Activated CD4-positive, alpha-beta T cell treated with anti-CD3 and anti-CD28 coated beads for 1 hour (primary cell): ENCODE measurements at regions not wholly inside any gene's neighbourhood (a gene's known extent, or its start where the extent isn't known, plus 50 kb on each side); places are given as distances from the start of the nearest gene placed in this dataset.

Experiments
- DNase-seq: peaks from one replicate; pipeline ENCODE4 v3.0.0-alpha.2; 2020

GRCh38 chr10:71025535-71025934 lies 137.2 kb upstream of the PCBD1 start:
- DNase-seq: no peak

GRCh38 chr10:71028066-71028465 lies 139.7 kb upstream of the PCBD1 start:
- DNase-seq: no peak

GRCh38 chr10:71029411-71029892 lies 141.1 kb upstream of the PCBD1 start:
- DNase-seq: no peak

- DNase-seq: no peak
Measured at GRCh38 chr10:71029907-71030306, 141.5 kb upstream of the PCBD1 start.

- no peak for DNase-seq
Measured at GRCh38 chr10:71031026-71031425, 142.7 kb upstream of the PCBD1 start.

- DNase-seq: no peak
Measured at GRCh38 chr10:71031603-71032002, 143.2 kb upstream of the PCBD1 start.

GRCh38 chr10:71032887-71033286 lies 144.5 kb upstream of the PCBD1 start:
- no peak for DNase-seq

- DNase-seq: no peak
Measured at GRCh38 chr10:71033396-71033980, 145.1 kb upstream of the PCBD1 start.

GRCh38 chr10:71035511-71036296 lies 147.3 kb upstream of the PCBD1 start:
- DNase-seq: no peak

- DNase-seq: no peak
Measured at GRCh38 chr10:71036297-71036966, 148.1 kb upstream of the PCBD1 start.

GRCh38 chr10:71038091-71038633 lies 149.8 kb upstream of the PCBD1 start:
- DNase-seq: no peak

GRCh38 chr10:71038921-71039320 lies 150.6 kb upstream of the PCBD1 start:
- no peak for DNase-seq

GRCh38 chr10:71039551-71039950 lies 151.2 kb upstream of the PCBD1 start:
- no peak for DNase-seq

GRCh38 chr10:71040343-71040742 lies 152.0 kb upstream of the PCBD1 start:
- no peak for DNase-seq

- DNase-seq: no peak
Measured at GRCh38 chr10:71040846-71041605, 152.7 kb upstream of the PCBD1 start.

GRCh38 chr10:71042216-71042615 lies 153.9 kb upstream of the PCBD1 start:
- no peak for DNase-seq

- no peak for DNase-seq
Measured at GRCh38 chr10:71042699-71043098, 154.3 kb upstream of the PCBD1 start.

GRCh38 chr10:71043858-71044257 lies 155.5 kb upstream of the PCBD1 start:
- DNase-seq: no peak

- DNase-seq: no peak
Measured at GRCh38 chr10:71044720-71045119, 156.4 kb upstream of the PCBD1 start.

GRCh38 chr10:71045204-71045809 lies 156.9 kb upstream of the PCBD1 start:
- no peak for DNase-seq

GRCh38 chr10:71045936-71046335 lies 157.6 kb upstream of the PCBD1 start:
- DNase-seq: no peak

GRCh38 chr10:71046747-71047146 lies 158.4 kb upstream of the PCBD1 start:
- DNase-seq: no peak
